Fibroblast of gingiva (primary cell): ENCODE measurements at regions not wholly inside any gene's neighbourhood (a gene's known extent, or its start where the extent isn't known, plus 50 kb on each side); places are given as distances from the start of the nearest gene placed in this dataset.
A peak's percentile ranks its signal among the peaks of the same experiment; 100 is the strongest.

ENCODE experiments used
- DNase-seq: peaks from one replicate; pipeline ENCODE4 v3.0.0-alpha.2; 2011; ENCODE audit warnings: low read depth

DNA sequence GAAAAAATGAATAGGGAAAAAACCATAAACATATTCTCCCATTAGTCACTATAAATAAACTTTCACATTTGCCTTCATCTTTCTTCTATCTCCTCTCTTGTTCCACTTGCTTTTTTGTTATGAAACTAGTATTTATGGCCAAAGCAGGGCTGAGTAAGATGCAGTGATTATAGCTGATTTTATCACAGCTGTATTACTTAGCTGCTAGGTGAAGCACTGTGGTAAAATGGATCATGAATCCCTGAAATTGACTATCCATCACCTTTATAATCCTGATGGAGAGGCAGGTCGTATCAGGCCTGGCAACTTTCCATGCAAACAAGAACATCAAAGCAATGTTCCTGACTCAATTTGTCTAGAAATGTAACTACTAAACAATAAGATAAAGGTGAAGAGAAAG, 471.6 kb downstream of the TUSC7 start:
- DNase-seq, result no peak

DNA sequence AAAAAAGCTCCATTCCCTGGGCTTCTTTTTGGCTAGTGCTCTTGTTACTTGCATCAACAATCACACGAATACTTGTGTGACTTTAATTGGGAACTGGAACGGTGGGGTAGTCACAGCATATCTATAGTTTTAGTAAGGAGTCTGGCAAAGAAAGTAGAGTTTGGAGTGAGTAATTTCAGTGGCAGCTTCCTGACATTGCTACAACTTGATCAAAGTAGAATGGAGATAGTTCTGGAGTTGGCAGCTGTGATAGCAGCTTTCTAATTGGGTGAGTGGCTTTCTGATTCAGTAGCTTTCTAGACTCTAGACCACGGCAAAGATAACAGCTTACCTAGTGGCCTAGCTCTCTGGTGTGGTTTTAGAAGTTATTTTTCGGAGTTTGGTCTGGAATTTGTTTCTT, 475.0 kb downstream of the TUSC7 start:
- peak; percentile 15 for DNase-seq

DNA sequence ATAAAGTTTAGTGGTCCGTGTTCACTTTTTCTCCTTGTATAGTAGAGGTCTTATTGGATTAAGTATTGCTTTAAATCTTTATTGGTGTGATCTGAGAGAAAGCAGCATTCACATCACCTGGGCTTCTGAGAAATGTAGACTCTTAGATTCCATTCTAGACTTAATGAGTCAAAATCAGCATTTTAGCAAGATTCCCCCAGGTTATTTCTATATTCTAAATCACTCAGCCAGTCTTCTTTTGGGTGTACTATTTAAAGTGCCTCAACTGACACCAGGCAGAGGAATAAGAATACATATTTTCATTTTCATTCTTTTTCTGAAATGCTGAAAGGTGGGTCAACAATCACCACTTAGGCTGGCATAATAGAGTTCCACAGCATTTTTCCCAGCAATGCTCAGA, 481.7 kb downstream of the TUSC7 start:
- DNase-seq, result no peak

DNA sequence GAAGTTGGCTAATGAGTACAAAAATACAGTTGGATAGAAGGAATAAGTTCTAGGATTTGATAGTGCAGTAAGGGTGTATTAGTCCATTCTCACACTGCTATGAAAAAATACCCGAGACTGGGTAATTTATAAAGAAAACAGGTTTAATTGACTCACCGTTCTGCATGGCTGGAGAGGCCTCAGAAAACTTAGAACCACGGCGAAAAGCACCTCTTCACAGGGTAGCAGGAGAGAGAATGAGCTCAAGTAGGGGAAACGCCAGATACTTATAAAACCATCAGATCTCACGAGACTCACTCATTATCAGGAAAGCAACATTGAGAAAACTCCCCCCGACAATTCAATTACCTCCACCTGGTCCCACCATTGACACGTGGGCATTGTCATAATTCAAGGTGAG, 483.3 kb downstream of the TUSC7 start:
- no peak for DNase-seq

DNA sequence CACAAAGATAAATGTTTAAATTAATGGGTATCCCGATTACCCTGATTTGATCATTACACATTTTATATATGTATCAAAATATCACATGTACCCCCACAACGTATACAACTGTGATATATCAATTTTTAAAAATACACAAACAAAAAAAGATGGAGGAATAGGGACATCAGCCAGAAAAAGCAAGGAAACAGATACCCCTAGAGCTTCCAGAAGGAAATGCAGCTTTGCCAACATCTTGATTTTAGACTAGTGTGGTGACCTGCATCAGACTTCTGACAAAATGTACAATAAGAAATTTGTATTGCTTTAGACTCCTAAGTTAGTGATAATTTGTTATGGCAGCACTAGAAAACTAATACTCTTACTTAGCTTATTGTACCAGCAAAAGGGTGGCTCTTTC, 483.8 kb downstream of the TUSC7 start:
- no peak for DNase-seq

DNA sequence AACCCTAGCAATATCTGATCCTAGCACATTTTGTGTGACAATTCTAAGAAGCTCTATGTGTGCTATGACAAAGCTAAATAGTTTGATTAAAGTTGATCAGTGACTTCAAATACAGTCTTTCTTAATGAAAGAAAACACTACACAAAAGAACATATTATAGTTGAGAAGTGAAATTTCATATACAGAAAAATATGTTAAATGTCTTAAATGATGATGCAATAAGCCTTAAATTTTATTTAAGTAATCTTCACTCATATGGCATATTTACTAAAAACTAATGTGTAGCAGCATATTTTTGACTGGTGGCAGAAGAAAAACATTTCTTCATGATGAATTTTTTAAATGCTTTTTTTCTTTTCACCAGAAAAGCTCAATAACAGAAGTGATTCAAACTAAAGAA, 485.5 kb downstream of the TUSC7 start:
- no peak for DNase-seq

DNA sequence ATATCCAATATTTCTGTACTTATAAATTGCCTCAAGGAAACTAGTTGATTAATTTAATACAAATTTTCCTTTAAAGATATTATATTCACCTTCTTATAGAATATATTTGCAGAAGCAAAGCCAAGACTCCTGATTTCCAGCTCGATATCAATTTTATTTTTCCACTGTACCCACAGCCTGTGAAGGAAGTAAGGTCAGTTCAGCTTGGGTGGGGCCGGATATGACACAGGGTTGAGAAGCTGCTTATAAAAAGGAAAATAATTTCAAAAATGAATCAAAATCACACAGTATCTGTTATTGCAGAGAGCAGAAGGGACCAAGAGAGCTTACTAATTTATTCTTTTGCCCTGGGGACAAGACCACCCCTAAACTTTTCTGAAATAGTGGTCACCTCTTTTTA, 491.4 kb downstream of the TUSC7 start:
- no peak for DNase-seq

DNA sequence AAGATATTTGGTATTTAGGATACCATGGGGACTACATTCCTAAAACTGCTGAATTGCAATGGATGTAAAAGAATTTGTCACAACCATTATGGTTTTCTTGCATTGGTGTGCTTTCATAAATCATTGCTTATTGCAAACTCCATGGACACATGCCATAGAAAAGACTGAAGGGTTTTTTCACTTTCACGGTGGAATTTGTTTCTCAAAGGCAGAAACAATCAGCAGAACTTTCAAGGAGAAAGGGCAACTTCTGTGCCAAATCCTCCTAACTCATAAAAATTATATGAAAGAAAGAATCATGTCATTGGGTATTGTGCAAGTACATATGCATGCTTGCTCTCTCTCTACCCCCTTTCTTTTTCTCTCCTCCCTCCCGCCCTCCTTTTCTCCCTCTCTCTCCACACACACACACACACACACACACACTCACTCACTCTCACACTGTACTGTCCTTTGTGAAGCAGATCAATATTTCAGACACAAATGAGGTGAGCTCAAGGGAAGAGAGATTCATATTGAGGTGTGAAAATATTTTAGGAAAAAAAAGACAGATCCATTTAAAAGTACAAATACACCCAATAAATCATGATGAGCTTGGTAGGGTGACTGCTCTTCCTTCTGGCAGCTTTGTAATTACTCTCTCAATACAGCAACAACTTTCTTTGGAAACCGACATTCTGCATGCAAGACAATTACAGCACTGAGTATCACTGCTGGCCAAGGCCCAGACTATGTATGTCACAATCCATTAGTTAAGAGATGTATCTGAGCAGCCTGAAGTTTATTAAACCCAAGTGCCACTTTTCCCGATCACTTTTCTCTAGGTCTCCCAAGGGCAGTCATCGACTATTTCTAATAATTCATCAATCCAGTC, 492.6 kb downstream of the TUSC7 start:
- DNase-seq, result no peak

DNA sequence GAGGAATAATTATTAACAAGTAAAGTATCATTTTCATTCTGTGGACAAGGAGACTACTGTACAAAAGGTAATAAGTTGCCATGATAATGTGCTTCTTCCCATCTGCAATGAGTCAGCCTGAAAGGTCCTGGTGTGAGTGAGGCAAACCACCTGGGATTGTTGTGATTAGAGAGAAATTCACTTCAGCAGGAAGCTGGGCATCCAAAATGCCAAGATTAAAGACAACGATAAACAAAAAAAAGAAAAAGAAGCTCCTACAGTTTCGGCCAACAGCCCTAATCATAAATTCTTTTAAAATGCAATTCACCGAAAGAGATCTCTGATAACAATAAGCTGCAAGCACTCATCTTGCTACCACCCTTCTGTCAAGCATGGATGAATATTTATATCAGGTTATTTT, 507.8 kb downstream of the TUSC7 start:
- DNase-seq, result no peak

DNA sequence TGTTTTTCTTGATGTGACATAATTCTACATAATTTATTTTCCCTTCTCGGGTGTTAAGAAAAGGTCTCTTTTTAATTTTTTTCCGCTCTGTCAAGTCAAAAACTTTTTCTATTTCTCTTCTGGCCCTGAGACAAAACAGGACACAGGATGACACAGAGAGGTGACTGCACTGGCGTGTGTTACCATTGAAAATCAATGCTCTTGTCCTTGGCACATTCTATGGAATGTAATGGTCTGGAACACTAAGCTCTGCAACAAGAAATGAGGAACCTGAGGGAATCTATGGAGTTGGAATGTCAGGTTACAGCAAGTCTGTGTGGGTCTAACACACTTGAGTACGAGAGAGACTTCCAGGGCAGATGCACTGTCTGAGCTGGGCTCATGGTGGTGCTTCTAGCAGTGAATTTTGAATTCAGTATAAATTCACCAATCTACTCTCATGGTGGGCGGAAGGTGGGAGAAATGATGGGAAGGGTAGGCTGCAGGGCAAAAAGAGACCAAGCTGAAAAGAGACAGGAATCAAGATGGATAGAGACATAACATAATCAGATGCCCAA, 508.3 kb downstream of the TUSC7 start:
- no peak for DNase-seq

DNA sequence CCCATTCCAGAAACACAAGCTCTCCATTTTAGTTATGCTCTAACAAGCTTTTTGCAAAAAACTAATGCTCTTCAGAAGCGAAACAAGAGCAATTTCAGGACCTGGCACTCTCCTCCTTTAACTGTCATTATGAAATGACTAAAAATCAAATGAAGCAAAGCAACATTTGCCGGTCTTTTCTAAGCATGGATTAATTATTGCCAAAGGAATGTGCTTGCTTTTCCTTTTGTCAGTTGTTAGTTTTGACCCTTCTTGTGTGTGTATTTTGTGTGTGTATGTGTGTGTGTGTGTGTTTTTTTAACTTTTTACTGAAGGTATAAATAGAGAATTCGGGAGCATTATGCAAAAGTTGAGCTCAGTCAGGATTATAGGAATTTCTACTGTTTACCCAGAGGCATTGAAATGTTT, 509.1 kb downstream of the TUSC7 start:
- DNase-seq, result no peak

DNA sequence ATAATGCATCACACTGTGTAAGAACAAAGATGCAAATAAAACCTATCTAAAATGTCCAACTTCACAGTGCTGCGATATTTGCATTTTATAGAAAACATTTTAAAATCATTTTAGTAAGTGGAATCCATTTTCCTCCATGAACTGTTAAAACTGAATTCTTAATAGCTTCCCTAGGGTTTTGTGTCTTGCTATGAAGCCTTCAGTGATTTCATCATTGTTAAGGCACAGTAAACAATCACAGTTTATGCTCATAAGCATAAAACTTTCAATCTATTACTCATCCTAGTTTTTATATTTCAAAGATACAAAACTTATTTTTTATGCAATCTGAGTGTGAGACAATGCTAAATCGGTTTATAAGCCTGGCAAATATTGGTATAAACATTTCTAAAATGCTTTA, 509.7 kb downstream of the TUSC7 start:
- DNase-seq, result no peak

DNA sequence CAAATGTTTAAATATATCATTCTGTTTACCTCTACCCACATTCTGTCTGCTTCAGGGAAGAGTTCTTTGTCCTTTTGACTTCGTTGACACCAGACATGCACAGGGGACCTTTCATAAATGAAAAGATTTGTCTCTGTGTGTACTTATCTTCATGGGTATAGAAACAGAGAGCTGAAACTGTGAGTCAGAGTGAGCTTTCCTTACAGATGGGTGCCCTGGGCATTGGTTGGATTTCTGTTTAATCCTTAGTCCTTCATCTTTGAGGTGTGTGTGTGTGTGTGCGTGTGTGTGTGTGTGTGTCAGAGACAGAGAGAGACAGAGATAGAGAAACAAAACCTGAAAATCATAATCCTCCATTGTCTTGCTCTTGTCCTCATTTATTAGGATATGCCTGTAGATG, 517.4 kb downstream of the TUSC7 start:
- no peak for DNase-seq

DNA sequence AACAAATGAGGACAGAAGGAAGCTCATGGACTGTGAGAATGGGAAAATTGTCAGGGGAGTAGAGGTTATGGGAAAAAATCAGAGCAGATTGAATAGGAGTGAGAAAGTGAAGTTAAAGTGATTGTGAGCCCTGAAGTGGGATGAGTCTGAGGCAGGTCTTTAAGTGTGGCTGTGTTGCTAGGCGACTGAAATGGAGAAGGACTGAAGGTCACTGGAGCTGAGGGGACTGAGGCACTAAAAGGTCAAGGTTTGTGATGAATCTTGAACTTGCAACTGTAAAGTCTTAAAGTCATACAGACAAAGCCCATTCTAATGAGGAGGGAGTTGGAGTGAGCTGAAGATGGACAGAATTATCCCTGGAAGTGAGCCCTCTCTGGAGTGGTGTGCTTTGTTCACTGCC, 518.9 kb downstream of the TUSC7 start:
- DNase-seq, result no peak

DNA sequence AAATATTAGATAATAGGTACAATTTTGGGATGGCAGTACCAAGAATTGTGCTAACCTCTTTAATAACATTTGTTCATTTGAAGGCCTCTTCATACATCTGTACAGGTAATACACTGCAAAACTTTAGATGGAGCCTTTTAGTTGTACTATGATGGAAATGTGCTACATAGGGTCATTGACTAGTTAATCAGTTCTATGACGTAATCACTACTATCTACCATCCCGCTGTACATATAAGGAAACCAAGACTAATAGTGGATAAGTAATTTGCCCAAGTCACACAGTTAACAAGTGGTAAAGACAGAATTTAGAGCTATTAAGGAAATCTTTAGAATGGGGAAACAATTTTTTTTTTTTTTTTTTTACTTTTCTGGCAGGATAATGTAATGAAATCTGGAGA, 521.3 kb downstream of the TUSC7 start:
- DNase-seq, result no peak

DNA sequence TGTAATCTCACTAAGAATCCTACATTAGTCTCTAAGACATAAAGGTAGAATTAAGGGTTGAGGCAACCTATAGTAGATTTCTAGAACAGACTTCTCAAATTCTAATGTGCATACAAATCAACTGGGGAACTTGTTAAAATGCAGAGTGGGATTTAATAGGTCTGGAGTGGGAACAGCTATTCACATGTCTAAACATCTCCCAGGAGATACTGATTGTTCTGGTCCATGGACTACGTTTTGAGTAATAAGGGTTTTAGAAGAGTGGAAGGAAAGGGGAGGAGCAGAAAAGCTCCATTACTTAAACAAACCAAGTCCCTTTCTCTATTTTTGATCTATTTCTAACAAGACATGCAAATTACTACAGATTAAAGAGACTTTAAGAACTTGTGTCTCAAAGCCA, 524.8 kb downstream of the TUSC7 start:
- no peak for DNase-seq

DNA sequence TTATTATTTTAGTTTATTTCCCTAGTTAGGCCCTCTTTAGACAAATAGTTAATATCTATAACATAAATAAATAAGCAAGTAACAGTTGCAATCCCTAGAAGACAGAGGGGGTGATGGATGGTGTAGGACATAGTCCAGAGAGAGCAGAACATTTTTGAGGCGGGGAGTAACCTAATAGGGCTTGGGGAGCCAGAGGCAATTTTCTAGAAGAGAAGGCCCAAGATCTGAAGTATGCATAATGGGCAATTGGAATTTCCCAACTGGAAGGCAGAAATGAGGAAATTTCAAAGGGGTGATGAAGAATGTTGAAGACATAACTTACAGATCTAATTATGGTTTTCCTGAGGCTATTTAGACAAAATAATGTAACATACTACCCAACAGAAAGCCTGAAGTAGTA, 525.7 kb downstream of the TUSC7 start:
- no peak for DNase-seq

DNA sequence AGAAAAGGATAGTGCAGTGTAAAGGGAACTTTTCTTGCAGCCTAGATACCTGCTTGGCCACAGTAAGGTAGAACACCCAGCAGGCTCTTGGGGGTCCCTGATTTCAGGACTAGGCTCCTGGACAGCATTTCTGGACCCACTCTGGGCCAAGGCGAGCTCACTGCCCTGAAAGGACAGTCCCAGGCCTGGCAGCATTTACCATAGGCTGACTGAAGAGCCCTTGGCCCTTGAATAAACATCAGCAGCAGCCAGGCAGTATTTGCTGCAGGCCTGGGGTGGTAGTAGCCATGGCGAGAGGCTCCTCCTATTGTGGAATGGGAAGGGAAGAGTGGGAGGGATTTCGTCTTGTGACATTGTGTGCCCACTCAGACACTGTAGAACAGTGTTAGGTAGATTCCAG, 529.2 kb downstream of the TUSC7 start:
- DNase-seq, result no peak

DNA sequence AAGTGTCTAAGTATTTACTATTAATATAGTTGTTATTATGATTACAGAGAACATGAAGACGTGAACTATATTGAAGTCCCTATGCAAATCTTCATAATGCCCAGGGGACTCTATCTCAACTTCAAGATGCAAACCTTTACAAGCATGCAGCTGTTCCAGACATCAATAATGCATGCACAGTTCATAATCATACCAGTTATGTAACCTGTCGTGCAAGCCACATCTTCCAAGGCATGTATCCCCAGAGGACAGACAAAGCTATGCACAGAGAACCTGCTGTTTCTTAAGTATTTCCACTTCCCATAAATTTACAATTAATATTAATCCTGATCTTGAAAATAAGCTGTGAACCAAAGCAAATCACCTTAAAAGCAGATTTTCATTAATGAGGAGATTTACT, 534.1 kb downstream of the TUSC7 start:
- no peak for DNase-seq

DNA sequence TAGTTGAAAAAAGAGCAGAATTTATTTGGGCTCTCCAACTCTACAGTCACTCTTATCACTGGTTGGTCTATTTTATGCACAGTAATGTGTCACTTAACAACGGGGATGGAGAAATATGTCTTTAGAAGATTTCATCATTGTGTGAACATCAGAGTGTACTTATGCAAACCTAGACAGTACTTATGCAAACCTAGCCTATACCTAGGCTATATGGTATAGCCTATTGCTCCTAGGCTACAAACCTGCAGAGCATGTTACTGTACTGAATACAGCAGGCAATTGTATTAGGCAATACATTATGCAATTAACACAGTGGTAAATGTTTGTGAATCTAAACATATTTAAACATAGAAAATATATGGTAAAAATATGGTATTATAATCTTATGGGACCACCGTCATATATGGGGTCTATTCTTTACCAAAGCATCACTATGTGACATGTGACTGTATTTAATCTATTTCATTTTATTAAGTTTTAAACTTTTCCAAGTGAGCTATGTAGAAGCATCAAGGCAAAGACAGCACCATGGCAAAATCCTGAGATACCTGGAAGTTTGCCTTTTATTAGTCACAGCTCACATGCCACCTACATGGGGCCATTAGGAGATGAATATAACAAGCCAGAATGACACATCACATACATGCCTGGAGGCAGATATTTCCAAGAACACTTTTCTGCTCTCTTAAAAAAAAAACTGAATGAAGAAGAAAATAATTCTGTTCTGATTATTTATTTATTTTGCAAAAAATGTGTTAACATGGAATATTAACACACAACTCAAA, 537.4 kb downstream of the TUSC7 start:
- DNase-seq, result no peak

DNA sequence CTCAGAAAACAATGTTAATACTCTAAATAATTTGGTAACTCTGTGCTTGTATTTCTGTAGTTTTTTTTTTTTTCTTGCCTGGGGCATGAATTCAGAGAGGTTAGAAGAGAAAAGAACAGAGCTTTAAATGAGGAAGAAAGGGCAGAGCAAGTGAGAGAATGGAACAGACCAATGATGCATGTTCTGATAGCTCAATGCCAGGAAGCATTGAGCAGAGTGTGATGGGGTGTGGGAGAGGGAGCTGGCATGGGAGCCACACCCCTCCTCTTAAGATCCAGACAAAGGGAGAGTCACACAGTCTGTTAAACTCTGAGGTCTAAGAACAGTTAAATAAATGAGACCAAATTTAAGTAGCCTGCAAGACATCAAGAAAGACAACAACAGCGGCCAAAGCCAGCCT, 538.6 kb downstream of the TUSC7 start:
- no peak for DNase-seq

DNA sequence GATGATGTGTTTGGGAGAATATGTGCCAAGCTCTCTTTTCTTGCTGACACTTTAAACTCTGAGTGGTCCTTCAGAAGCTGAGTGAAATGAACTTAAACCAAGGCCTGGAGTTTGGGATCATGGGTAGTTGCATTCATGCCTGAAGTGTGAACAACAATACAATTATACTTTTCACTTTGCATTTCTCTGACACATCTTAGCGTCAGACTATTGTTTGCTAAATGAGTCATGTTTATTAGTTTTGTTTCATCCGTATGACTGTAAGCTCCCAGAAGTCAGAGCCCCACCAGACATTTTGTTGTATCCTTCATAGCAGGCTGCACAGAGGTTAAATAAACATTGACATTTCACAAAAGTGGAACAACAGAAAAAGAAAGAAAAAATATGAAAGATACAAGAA, 542.6 kb downstream of the TUSC7 start:
- DNase-seq, result no peak

DNA sequence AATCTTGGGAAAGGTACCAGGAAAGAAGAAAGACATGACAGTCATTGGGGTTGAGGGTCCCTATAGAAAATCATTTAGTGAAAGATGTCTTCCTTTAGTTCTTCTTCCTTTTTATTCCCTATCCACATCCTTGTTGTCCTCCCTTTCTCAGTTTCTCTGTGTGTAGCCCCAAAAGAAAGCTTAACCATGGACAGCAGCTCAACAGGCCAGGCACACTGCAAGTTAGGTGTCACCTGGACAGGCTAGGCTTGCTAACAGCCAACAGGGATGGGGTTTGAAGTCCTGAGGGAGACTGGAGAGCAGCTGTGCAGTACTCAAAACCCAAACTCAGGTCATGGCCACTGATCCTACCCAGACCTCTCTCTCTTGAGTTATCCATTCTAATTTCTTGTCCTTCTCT, 543.1 kb downstream of the TUSC7 start:
- no peak for DNase-seq
